ENCODE measurements at regions not wholly inside any gene's neighbourhood (a gene's known extent, or its start where the extent isn't known, plus 50 kb on each side); places are given as distances from the start of the nearest gene placed in this dataset.

DNA sequence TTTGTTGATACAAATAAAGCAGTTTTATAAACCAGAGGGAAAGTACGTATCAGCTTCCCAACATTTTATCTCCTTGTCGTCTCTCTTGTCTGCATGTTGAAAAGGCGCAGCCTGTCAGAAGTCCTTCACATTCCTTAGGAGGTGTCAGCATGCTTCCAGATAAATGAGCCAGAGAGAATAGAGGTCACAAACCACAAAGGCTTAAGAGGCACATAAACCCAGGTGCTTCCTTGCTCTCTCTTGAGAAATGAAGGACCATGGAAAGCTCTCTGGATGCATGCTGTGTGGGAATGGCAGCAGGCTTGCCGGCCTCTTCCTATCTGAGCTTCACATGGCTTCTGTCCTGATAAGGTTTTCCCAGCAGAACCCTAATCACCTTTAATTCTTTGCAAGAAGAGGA lies 448.5 kb downstream of the XPNPEP1 start:
- no peak for DNase-seq

DNA sequence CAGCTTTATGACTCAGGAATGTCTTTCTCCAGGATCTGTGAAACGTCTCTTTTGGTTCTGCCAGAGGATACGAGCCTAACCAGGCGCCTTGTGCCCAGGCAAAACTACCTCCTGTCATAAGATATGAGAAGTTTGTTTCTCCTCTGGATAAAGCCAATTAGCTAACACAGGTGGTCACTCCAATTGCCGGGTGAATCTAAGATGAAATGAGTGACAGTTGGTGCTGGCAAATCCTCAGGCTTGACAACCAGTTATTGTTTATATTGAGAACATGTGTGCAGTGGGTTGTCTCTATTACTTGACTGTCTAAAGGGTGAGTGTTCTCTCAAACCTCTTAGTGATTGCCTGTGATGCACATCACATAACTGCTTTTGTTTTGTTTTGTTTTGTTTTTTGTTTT lies 449.1 kb downstream of the XPNPEP1 start:
- DNase-seq, result no peak

DNA sequence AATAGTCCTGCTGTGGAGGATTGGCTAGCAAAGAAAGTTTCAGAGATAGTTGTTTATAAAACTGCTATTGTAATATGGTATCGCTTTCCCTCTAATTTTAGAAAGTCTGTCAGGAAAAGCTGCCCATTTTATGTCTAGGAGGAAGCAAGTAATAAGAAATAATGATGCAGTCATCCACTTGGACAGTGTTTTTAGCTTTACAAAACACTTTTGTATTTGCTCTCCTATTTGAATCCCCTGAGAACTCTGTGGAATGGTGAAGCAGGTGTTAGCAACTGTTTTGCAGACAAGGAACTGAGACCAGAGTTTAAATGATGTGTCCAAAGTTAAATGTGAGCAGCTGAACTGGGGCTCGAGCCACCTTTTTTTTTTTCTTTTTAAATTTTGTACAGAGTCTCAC lies 455.8 kb downstream of the XPNPEP1 start:
- no peak for DNase-seq

DNA sequence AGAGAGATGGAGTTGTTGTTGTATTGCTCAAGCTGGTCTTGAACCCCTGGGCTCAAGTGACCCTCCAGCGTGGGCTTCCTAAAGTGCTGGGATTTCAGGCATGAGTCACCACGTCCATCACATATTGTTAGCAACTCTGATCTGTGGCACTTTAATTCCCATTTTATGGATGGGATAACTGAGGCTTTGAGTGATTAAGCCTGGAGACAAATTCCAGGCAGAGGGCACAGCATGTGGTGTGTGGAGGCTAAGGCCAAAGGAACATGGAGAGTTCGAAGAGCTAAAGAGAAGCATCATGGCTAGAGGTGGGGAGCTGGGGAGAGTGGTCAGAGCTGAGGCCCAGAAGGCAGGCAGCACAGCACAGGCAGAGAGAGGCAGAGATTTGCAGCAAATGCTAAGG lies 458.4 kb downstream of the XPNPEP1 start:
- no peak for DNase-seq

DNA sequence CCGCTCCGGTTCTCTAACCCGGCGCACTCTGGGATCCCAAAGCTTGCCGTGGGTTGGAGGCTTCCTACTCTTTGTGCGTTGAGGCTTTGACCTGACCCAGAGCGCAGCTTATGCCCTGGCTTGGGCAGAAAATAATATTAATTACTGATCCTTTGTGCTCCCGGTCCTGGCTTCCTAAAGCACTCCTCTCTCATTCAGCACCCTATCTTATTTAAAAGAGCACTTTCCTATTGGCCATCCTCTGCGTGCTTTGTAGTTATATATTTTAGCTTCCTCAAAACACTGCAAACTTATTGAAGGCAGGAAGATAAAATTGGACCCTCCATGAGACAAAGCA lies 466.0 kb downstream of the XPNPEP1 start:
- no peak for DNase-seq

DNA sequence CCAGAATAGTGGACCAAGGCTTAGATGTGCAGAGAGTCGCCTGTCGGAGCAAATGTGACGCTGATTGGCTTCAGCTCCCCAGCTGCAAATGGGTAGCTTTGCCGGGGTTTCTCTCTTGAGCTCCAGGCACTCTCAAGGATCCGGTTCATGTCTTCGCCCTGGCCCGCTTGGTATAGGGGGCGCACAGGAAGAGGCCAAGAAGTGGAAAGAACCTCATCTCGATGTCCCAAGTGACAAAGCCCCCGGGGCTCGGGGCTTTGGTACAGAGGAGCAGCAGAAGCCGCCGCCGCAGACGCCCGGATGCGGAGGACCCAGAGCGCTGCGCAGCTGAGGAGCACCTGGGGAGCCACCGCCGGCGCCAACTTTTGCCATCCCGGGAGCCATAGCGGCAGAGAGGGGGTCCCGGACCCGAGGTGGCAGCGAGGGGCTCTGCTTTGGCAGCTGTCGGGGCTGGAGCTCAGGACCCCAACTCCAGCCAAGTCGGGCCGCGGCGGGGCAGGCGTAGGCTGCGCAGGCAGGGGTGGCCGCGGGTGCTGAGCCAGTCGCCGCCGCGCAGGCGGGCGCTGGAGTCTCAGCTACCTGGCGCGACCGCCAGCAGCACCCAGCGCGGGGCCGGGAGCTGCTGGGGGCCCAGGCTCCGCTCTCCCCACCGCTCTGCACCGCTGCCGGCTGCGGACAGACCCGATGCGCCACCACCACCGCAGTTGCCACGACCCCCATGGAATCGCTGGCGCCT lies 466.6 kb downstream of the XPNPEP1 start:
- no peak for DNase-seq

DNA sequence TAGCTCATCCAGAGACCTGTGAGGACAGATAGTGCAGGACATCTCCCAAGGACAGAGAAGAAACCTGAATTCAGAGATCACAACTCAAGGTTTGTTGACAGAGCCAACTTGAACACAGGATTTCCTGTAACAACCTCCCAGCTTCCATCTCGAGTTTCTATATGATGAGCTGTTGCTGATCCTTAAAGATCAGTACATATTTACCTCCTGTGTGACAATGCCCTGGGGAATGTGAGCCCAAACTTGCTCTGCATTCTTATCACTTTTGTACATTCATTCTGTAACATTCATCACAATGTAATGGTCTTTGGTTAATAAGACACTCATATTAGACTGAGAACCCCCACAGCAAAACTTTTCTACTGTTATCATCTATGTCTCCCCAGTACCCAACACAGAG lies 468.6 kb downstream of the XPNPEP1 start:
- DNase-seq, result no peak

DNA sequence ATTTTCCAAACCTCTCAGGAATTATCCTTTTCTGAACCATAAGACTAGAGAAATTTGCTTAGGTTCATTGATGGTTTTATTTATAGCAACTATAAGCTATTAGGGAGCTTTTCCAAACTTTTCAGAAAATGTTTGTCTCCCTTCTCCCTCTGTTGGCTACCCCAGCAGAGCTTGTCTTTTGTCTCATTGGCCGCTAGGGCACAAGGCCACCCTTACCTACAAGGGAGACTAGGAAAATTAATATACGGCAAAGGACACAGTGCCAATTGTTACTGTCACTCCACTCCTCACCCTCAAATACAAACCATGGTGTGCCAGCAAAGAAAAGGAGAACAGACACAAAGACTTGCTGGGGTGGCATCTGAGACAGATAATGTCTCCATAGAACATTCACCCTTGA lies 471.4 kb downstream of the XPNPEP1 start:
- DNase-seq, result no peak

DNA sequence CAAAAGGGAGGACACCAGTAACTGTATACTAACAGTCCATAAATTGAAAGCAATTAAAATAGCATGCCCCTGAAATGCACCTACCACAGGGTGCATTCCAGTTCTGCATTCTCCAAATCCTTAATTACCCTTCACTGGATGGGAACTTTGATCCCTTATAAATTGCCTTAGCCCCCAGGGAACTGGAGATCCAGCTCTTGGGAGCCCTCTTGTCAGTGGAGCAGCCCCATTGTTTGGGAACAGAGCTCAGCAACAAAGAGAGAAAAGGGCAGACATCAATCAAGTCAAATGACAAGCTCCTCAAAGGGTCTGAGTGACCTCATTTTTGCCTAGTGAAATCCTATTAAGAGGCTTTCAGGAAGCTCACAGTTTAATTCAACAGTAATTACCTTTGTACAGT lies 472.6 kb downstream of the XPNPEP1 start:
- DNase-seq, result no peak

DNA sequence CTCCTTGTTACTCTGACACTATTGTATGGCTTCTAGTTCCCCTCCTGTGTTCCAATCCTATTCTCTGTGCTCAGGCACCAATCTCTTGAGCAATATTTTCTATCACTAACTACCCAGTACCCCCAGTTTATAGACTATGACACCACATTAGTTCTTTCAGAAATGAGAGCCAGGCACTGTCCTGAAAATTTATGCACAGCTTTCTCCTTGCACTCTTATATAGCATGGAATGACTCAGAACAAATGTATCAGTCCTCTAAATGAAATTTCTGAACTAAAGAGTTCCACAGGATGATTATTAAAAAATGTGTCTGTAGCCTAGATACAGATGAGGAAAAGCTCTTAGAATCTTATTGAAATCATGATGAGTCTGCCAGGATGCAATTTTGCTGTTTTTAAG lies 489.9 kb downstream of the XPNPEP1 start:
- no peak for DNase-seq

DNA sequence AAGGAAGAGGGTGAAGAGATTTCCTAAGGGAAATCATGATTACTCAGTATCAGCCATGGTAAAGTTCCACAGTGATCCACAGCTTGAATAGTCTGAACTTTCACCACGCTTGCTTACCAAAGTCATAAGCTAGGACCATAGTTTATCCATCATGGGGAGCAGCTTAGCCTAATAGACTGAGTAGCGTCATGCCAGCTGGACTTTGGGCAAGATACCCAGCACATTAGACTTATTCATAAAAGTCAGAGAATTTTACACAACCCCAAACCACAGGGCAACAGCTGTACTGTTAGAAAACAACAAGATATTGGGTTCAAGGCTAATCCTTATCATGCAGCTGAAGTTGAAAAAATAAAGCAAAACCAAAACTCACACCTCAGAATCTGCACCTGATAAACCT lies 491.0 kb downstream of the XPNPEP1 start:
- DNase-seq, result no peak

DNA sequence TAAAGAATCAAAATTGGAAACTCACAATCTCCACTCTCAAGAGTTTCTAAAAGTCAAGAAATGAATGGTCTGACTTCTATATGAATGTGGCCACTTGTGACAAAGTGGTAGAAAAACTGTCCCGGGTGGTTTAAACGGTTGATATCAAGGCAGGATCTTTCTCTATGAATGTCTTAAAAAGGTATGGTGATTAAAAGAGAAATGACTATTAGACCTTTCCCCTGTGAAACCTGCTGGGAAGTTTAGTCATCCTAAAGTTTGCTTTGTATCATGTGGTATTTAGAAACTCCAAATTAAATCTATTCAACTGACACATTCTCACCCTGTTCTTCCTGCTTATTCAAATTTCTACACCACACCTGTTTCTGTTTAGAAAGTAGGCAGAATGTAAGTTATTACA lies 492.5 kb downstream of the XPNPEP1 start:
- no peak for DNase-seq

DNA sequence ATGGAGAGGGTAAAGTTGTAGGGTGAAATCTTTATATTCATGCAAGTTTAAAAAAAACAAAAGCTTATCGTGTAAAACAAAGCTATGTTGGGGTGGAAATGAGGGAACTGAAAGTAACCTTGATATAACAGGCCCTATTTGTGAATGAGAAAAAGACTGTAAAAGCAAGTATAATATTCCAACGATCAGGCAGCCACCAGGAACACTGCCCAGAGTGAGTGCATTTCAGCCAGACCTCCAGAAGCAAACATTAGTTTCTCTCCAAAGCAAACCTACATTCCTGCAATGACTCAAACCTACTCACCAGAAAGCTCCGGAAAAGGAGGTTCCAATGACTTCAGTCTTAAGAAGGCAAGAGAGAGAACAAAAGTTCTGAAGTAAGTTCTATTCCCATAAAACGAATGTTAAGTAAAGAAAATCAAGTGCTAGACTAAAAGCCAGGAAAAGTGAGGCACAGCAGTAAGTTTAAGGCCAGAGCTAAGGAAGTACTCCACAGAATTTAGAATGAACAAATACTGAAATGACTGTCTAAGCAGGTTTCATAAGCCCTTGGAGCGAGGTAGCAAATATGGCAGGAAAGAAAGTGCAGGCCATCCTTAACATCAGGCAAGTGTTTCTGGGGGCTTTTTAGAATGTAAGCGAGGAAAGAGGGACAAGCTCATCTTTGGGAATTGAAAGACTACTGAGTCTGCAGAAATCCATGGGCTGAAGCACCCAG lies 493.1 kb downstream of the XPNPEP1 start:
- DNase-seq, result no peak

DNA sequence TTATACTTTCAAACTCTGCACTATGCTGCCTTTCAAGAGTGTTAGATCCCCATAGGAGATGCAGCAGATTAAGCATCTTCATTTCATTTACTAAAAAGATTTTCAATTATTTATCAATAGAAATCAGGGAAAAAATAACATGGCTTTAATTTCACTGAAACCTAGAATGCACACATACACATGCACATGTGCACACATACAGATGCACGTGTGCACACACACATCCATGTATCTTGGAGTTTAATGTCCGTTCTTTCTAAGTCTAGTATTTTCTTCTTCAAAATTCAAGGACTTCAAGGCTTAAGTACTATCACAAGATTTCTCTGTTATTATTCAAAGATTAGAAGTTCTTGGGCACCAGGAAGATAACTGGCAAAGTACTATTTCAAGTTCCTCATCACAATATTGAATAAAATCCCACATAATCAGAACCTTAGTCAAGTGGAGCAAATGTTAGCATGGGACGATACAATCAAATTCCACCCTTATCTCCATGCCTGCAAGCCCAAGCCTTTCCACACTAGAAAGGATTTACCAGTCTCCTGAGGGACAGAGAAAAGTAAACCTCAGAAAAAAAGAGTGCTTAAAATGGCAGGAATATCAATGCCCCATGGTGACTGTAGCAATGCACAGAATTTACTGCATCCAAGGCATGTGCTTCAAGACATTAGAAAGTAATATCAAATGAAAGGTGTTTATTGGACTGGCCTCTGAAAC lies 494.4 kb downstream of the XPNPEP1 start:
- no peak for DNase-seq

DNA sequence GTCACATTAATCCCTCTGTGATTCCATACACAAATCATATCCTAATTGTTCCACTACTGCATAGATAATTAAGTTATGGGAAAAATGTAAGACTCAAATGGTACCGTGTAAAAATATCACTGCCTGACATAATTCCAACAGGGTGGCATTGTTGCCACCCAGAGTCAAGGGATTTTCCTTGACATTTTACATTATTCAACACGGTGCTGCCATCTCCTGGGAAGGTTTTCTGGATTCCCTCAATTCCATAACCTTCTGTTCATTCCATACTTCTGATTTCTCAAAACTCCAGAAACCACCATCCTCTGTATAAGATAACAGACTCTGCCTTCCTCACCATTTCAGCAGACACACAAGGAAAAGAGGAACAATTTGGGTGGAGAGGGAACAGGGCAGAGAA lies 495.9 kb downstream of the XPNPEP1 start:
- no peak for DNase-seq

DNA sequence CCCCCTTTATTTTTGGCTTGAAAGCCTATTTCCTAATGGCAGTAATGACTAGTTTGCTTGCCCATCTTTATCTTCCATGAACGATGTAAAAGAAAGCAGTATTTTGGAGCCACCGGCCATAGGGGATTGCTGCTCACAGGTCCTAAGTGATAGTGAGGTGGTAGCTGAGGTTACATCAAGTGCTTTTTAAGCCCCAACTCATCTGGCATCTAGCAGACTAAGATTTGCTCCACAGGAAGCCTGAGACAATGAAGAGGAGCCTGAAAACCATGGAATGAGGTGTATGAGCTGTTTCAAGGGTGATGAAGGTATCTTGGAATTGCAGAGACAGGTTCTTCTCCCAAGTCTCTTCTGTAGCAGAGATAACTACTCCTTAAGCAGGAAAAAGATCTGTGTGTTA lies 496.3 kb downstream of the XPNPEP1 start:
- DNase-seq, result no peak

DNA sequence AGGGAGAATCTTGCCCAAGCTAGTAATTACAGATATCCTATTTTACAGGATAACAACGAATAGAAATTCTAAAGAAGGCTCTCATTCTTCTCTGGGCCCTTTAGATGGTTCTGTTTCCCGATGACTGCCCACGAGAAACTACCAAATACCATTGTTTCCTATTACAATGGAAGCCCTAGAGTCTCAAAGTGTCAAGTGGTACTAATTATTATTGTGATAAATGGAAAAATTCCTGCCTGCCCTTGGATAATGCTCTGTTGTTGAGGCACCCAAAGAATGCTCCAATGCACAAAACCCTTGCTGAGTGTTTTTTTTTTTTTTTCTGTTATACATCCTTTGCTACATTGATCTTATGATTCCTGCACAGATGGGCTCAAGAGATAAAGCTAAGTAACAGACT lies 504.5 kb downstream of the XPNPEP1 start:
- DNase-seq, result no peak

DNA sequence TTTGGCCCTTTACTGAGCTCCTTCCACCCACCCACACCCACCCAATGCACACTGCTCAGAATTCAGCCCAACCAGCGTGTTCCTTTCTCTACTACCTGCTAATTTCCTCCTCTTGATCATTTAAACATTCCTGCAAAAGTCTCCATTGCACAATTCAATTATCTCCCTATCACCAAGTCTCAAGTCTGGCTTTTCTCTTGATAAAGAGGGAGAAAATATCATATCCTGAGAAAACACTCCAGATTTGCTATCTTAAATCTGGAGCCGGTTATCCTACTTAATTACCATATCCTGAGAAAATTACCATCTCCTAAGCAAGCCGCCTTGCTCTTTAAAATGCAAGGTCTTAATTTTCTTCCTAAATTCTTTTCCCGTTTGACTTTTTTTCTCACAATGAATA lies 505.5 kb downstream of the XPNPEP1 start:
- no peak for DNase-seq

DNA sequence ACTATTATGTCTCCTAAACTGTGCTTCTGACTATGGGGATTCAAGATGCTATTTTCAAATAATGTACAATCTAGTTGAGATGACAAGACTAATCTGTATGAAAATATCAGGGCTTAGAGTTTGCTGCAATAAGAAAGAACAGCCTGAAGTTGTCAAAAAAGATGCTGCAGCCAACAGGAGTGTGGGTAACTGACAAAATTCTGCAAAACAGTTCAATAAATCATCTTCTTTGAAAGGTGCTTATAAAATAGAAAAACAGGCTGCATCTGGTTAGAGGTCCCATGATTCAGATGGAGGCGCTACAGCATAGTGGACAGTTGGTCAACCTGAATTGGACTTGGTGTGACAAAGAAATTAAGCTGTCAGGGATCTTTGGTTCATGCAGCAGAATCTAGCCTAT lies 511.0 kb downstream of the XPNPEP1 start:
- no peak for DNase-seq

DNA sequence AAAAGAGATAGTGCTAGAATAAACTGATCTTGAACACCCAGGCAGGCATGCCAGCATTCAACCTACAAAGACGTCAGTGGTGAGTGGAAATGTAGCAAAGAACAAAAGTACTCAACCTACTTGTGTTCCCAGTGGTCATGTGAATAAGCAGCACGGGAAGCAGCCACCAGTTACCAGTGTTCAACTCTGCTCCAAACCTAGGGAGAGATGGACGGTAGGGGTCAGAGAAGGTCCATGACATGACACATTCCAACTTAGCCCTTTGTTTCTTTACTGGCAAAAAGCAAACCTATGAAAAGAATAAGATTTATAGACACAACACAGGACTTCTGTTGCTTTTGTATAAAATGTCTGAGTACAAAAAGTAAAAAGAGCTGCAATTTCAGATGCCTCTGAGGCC lies 511.4 kb downstream of the XPNPEP1 start:
- DNase-seq, result no peak

DNA sequence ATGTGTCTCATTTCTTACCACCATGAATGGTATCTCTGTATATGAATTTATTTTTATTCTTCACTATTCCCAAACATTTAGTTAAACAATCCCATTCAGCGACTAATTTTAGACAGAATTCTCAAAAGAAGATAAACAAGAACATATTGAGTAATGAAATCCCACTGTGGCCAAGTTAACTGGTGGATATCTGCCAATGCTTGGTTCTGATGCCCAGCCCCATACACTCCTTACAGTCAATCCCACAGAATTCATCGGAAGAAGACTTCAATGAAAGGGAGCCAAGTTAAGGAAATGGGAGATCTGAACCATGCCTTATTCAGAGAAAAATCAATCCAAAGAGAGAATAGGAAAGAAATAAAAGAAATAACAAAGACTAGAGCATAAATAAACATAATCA lies 518.0 kb downstream of the XPNPEP1 start:
- DNase-seq, result no peak

DNA sequence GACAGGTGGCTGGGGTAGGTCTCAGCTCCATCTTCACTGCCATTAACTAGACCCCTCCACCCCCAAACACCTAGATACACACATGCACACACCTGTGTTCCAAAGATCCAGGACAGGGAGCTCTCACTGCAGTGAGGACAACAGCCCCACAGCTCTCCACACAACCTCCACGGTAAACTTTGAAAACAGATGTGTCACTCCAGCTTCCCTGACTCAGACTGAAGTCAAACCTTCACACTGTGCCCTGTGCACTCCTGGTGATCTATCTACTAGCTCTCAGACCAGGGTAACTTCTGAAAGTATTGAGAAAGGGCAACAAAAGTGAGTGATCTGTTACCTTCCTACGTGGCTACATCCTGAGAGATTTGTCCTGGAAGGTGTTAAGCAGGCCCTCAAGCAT lies 519.8 kb downstream of the XPNPEP1 start:
- no peak for DNase-seq

DNA sequence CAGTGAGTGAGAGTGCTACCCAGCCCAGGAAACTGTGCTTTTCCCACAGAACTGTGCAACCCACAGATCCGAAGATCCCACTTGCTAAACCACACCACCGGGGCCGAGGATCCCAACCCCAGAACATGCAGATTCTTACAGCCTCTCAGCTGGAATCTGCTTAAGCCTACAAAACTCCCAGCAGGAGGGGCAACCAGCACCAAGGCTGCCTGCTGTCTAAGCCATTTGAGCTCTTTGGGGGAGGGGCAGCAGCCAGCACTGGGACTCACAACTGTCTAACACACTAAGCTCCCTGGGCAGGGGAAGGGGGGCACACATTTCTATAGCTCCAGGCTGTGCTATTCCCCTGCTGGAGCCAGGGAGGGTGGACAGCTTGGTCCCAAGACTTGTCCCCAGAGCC lies 529.9 kb downstream of the XPNPEP1 start:
- DNase-seq, result no peak

DNA sequence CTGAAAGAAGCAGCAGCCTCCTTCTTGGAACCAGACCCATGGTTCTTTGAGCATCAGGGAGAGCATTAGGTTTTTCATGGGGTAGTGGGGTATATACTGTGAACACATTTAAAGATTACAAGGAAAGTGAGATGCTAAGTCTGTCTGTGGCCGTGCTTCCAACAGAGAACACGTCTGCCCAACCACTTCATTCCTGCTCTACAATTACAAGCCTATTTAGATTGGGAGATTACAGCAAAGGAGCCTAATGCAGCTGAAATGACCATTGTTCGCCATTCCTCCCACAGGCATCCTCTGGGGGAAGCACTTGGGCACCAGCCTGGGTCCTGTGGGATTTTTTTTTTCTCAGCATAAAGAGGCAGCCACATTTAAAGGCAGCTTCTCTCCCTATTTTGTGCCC lies 536.4 kb downstream of the XPNPEP1 start:
- no peak for DNase-seq
